HepG2 (cell line): ENCODE measurements at regions not wholly inside any gene's neighbourhood (a gene's known extent, or its start where the extent isn't known, plus 50 kb on each side); places are given as distances from the start of the nearest gene placed in this dataset.
A peak's percentile ranks its signal among the peaks of the same experiment; 100 is the strongest.

Source experiments
- BCL6 ChIP-seq: IDR thresholded peaks from 2 replicates; pipeline ENCODE4 v1.6.1; 2016; ENCODE audit warnings: missing genetic modification reagents, missing compliant biosample characterization
- IKZF5 ChIP-seq: IDR thresholded peaks from 2 replicates; pipeline ENCODE4 v1.6.1; 2018; ENCODE audit warnings: missing genetic modification reagents, mild to moderate bottlenecking, missing compliant biosample characterization
- KDM5B ChIP-seq: sonication (generic); formaldehyde crosslinking; IDR thresholded peaks from 2 replicates; pipeline ENCODE4 v1.4.0; 2020; ENCODE audit warnings: missing genetic modification reagents, mild to moderate bottlenecking, borderline replicate concordance
- NR1H2 ChIP-seq: sonication (generic); formaldehyde crosslinking; IDR thresholded peaks from 2 replicates; pipeline ENCODE4 v1.8.1; 2022; ENCODE audit warnings: low read depth, missing genetic modification reagents, borderline replicate concordance
- PBX2 ChIP-seq: IDR thresholded peaks from 2 replicates; pipeline ENCODE4 v1.6.1; 2016; ENCODE audit warnings: control low read depth
- PRDM4 ChIP-seq: sonication (generic); formaldehyde crosslinking; IDR thresholded peaks from 2 replicates; pipeline ENCODE4 v1.9.0; 2021; ENCODE audit warnings: missing genetic modification reagents, borderline replicate concordance
- SNAPC5 ChIP-seq: sonication (generic); formaldehyde crosslinking; IDR thresholded peaks from 2 replicates; pipeline ENCODE4 v1.8.1; 2023; ENCODE audit warnings: mild to moderate bottlenecking, missing genetic modification reagents, borderline replicate concordance
- ZKSCAN8 ChIP-seq: IDR thresholded peaks from 2 replicates; pipeline ENCODE4 v1.6.1; 2016; ENCODE audit warnings: borderline replicate concordance, missing genetic modification reagents, missing compliant biosample characterization
- ZNF33B ChIP-seq: sonication (generic); formaldehyde crosslinking; IDR thresholded peaks from 2 replicates; pipeline ENCODE4 v1.5.1; 2020; ENCODE audit warnings: mild to moderate bottlenecking, missing genetic modification reagents
- ZNF451 ChIP-seq: sonication (generic); formaldehyde crosslinking; IDR thresholded peaks from 2 replicates; pipeline ENCODE4 v1.5.0; 2020; ENCODE audit warnings: mild to moderate bottlenecking, missing genetic modification reagents
- ZNF484 ChIP-seq: sonication (generic); formaldehyde crosslinking; IDR thresholded peaks from 2 replicates; pipeline ENCODE4 v1.5.1; 2020; ENCODE audit warnings: mild to moderate bottlenecking, low read depth, missing genetic modification reagents, borderline replicate concordance
- ZNF792 ChIP-seq: IDR thresholded peaks from 2 replicates; pipeline ENCODE4 v1.6.1; 2016
- ZXDC ChIP-seq: sonication (generic); formaldehyde crosslinking; IDR thresholded peaks from 2 replicates; pipeline ENCODE4 v1.5.0; 2020; ENCODE audit warnings: mild to moderate bottlenecking, missing genetic modification reagents
- TF ChIP-seq, protein P1 (sequence below): sonication (generic); formaldehyde crosslinking; IDR thresholded peaks from 2 replicates; pipeline ENCODE4 v1.4.0; 2020; ENCODE audit warnings: mild to moderate bottlenecking, missing genetic modification reagents
- TF ChIP-seq, protein P2 (sequence below): sonication (generic); formaldehyde crosslinking; IDR thresholded peaks from 2 replicates; pipeline ENCODE4 v1.5.0; 2020; ENCODE audit warnings: missing genetic modification reagents
- TF ChIP-seq, protein P3 (sequence below): sonication (generic); formaldehyde crosslinking; IDR thresholded peaks from 2 replicates; pipeline ENCODE4 v1.9.0; 2021; ENCODE audit warnings: missing genetic modification reagents, mild to moderate bottlenecking, borderline replicate concordance
- TF ChIP-seq, protein P4 (sequence below): sonication (generic); formaldehyde crosslinking; IDR thresholded peaks from 2 replicates; pipeline ENCODE4 v1.5.0; 2020; ENCODE audit warnings: missing genetic modification reagents, mild to moderate bottlenecking, borderline replicate concordance

GRCh38 chrX:38890963-38891362, 89.7 kb downstream of the MID1IP1 start (continued):
- TF ChIP-seq, protein P1, sequence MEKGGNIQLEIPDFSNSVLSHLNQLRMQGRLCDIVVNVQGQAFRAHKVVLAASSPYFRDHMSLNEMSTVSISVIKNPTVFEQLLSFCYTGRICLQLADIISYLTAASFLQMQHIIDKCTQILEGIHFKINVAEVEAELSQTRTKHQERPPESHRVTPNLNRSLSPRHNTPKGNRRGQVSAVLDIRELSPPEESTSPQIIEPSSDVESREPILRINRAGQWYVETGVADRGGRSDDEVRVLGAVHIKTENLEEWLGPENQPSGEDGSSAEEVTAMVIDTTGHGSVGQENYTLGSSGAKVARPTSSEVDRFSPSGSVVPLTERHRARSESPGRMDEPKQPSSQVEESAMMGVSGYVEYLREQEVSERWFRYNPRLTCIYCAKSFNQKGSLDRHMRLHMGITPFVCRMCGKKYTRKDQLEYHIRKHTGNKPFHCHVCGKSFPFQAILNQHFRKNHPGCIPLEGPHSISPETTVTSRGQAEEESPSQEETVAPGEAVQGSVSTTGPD (CRISPR knock-in tag): no peak
- TF ChIP-seq ZNF792 (CRISPR knock-in tag) (no peak), KDM5B (CRISPR knock-in tag) (no peak), NR1H2 (CRISPR knock-in tag) (no peak), ZXDC (CRISPR knock-in tag) (no peak), PRDM4 (CRISPR knock-in tag) (no peak), ZNF33B (CRISPR knock-in tag) (no peak), IKZF5 (CRISPR knock-in tag) (no peak), BCL6 (CRISPR knock-in tag) (peak; percentile 50; the same call in 1 of the 2 replicates), ZNF484 (CRISPR knock-in tag) (no peak), PBX2 (CRISPR knock-in tag) (no peak), ZKSCAN8 (CRISPR knock-in tag) (no peak), ZNF451 (no peak), SNAPC5 (no peak)
- TF ChIP-seq, protein P2, sequence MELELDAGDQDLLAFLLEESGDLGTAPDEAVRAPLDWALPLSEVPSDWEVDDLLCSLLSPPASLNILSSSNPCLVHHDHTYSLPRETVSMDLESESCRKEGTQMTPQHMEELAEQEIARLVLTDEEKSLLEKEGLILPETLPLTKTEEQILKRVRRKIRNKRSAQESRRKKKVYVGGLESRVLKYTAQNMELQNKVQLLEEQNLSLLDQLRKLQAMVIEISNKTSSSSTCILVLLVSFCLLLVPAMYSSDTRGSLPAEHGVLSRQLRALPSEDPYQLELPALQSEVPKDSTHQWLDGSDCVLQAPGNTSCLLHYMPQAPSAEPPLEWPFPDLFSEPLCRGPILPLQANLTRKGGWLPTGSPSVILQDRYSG (CRISPR knock-in tag): no peak
- TF ChIP-seq, protein P3, sequence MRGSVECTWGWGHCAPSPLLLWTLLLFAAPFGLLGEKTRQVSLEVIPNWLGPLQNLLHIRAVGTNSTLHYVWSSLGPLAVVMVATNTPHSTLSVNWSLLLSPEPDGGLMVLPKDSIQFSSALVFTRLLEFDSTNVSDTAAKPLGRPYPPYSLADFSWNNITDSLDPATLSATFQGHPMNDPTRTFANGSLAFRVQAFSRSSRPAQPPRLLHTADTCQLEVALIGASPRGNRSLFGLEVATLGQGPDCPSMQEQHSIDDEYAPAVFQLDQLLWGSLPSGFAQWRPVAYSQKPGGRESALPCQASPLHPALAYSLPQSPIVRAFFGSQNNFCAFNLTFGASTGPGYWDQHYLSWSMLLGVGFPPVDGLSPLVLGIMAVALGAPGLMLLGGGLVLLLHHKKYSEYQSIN: no peak
- TF ChIP-seq, protein P4, sequence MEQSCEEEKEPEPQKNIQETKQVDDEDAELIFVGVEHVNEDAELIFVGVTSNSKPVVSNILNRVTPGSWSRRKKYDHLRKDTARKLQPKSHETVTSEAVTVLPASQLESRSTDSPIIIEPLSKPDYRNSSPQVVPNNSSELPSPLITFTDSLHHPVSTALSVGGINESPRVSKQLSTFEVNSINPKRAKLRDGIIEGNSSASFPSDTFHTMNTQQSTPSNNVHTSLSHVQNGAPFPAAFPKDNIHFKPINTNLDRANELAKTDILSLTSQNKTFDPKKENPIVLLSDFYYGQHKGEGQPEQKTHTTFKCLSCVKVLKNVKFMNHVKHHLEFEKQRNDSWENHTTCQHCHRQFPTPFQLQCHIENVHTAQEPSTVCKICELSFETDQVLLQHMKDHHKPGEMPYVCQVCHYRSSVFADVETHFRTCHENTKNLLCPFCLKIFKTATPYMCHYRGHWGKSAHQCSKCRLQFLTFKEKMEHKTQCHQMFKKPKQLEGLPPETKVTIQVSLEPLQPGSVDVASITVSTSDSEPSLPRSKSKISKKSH (CRISPR knock-in tag): no peak
